GM19238 (cell line): ENCODE measurements at regions not wholly inside any gene's neighbourhood (a gene's known extent, or its start where the extent isn't known, plus 50 kb on each side); places are given as distances from the start of the nearest gene placed in this dataset.

Source experiments
- DNase-seq: peaks from one replicate; pipeline ENCODE4 v3.0.0; 2011; ENCODE audit warnings: low spot score; ENCODE audit not compliant: insufficient read length

GRCh38 chr21:35705237-35705887 lies 355.0 kb downstream of the SETD4 start:
- DNase-seq, result no peak

- no peak for DNase-seq
Measured at GRCh38 chr21:35703704-35704103, 356.6 kb downstream of the SETD4 start.

GRCh38 chr21:35699361-35699760 lies 361.0 kb downstream of the SETD4 start:
- DNase-seq, result no peak

GRCh38 chr21:35697321-35697808 lies 363.0 kb downstream of the SETD4 start:
- DNase-seq, result no peak

DNA sequence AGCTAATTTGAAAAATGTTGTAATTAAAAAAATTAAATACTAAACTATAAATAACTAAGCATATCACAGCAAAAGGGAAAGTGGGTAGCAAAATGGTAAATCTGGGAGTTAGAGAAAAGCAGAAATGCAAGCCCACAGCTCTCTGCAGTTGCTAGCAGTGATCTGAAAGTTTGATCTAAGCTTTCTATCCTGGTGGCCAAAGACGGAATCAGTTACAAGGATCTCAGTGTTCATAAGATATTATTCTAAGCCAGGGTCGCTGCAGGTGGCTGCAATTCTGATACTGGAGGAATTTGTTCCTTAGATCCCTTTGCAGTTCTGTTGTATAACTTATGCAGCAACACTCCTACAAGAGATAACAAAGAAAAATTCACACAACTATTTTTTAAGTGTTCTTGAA lies 363.7 kb downstream of the SETD4 start:
- no peak for DNase-seq

DNA sequence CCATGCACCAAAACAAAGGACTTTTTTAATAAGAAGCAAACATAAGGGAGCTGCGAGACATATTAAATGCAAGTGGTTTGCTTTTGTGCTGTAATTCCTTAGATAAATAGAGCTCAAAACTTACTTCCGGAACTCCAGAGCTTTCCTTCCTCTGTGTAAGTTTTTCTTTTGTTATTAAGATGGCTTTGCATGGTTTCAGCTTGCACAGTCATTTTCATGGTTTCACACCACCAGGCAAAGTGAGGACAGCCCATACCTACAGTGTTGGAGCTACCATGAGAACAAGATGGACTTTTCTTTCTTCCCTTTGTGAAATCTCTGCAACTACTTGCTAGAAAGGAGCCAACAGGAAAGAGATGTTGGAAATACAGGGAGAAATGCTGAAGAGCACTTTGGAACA lies 368.0 kb downstream of the SETD4 start:
- no peak for DNase-seq

- DNase-seq, result no peak
Measured at GRCh38 chr21:35690436-35690835, 369.9 kb downstream of the SETD4 start.

- no peak for DNase-seq
Measured at GRCh38 chr21:35686156-35686555, 374.2 kb downstream of the SETD4 start.

GRCh38 chr21:35683664-35684304 lies 376.5 kb downstream of the SETD4 start:
- DNase-seq, result no peak

GRCh38 chr21:35682904-35683549 lies 377.3 kb downstream of the SETD4 start:
- DNase-seq, result no peak

DNA sequence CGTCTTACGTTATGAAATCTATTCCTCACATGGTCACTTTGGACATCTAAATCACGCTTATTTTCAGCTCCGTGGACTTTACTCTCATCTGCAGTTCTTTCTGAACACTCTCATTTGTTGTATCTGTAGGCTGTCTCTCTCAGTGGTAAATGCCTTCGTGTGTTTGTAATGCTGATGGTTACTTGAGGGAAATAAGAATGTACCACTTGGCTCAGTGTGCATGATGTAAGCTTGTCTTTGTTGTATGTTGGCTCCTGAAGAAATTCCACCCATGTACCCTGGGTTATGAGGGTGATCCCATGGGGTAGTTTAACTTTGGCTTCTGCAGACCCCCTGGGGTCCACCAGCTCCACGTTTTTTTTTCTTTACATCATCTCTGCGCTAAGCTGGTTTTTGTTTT lies 378.4 kb downstream of the SETD4 start:
- DNase-seq, result no peak

DNA sequence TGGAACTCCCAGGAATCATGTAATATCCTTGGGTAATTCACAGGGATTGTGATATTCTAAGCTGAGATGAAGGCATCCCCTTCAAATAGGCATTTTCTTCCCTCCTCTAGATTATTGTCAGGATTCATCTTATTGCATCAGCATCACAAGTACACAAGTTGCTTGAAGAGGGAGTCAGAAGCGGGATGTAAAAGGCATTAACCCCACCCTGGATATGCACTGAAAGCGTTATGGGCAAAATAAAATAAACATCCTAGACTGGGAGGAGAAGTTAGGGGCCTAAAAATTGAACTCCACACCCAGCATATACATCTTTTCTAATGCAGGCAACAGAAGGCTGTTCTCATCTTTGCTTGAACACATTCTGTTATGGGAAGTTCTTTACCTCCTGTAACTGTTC lies 381.2 kb downstream of the SETD4 start:
- DNase-seq, result no peak

GRCh38 chr21:35678393-35678792 lies 381.9 kb downstream of the SETD4 start:
- DNase-seq, result no peak

- DNase-seq, result no peak
Measured at GRCh38 chr21:35677298-35677841, 383.0 kb downstream of the SETD4 start.

DNA sequence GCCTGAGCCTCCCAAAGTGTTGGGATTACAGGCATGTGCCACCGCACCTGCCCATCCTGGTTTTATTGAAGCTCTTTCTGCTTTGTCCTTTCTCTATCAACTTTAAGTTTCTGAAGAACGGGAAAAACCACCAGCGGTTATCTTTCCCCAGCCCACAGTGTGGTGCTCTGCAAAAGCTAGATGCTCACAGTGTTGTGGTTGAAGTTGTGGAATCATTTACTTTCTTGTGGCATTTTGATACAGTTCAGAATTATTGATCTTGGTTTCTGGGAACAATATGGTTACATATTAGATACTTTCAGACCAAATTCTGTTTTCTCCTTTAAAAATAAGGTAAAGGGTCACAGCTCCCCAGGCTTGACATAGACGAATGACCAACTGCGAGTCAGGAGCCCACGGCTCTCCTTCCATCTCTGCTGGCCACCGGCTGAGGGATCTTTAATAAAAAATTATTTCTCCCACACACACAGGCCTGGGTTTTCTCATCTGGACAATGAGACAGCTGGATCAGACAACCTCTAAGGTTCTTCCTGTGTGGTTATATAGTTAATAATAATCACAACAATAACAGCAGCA lies 385.3 kb downstream of the SETD4 start:
- no peak for DNase-seq

DNA sequence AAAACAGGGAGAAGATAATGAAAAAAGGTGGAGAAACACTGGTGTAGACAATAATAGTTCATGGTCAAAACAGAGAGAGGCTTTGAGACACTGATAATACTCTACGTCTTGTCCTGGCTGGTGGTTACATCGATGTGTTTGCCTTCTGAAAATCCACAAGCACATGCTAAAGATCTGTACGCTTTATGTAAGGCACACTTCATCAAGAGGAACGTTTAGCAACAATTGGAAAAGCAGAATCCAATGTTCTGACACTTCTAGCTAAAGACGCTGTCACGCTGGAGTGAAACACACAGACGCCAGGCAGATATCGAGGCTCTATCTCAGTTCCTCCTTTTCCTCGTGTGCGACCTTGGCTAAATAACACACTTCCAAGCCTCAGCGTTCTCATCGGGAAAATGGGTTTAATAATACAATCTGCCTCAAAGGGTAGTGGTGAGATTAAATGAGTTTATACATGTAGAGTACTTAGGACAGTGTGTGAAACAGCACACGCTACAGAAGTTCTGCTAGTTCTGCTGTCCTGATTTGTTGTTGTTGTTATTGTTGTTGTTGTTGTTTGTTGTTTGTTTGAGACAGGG lies 386.1 kb downstream of the SETD4 start:
- DNase-seq, result no peak

GRCh38 chr21:35672313-35672712 lies 388.0 kb downstream of the SETD4 start:
- no peak for DNase-seq

GRCh38 chr21:35664683-35665082 lies 395.6 kb downstream of the SETD4 start:
- no peak for DNase-seq

GRCh38 chr21:35663856-35664606 lies 396.3 kb downstream of the SETD4 start:
- no peak for DNase-seq

DNA sequence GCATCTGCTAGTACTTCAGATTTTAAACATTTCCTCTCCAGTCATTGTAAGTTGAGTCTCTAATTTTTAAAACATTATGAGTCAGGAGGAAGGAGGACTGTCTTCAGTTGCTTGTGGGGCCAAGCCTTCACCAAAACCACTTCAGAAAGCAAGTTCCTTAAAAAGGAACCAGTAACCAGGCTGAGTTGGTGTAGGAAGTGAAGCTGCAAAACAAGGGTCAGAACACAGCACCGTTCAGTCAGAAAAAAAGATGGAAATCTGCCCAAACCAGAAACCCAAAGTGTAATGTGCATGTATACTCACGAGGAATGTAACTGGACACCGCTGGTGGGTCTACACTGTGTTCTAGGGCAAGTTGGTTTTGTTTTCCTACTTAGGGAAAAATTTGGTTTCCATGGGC lies 402.1 kb downstream of the SETD4 start:
- DNase-seq, result no peak

DNA sequence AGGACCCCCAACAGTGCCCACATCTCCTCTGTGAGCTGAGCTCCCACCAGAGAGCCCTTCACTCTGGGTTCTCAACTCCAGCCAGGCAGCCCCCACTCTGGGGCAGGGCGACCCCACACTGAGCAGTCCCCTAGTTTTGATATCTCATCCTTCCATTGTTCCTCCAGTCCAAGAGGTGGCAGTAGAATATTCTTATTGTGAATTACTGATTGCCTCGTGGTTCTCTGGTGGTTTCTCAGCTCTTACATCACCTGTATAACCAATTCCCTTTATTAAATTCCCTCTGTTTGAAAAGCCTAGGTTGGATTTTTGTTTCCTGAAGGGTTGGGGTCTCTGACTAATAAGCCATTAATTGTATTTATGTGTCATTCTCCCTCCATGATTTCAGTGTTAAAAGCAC lies 407.5 kb downstream of the SETD4 start:
- DNase-seq, result no peak
